ENCODE measurements at regions not wholly inside any gene's neighbourhood (a gene's known extent, or its start where the extent isn't known, plus 50 kb on each side); places are given as distances from the start of the nearest gene placed in this dataset.
A peak's percentile ranks its signal among the peaks of the same experiment; 100 is the strongest.

DNA sequence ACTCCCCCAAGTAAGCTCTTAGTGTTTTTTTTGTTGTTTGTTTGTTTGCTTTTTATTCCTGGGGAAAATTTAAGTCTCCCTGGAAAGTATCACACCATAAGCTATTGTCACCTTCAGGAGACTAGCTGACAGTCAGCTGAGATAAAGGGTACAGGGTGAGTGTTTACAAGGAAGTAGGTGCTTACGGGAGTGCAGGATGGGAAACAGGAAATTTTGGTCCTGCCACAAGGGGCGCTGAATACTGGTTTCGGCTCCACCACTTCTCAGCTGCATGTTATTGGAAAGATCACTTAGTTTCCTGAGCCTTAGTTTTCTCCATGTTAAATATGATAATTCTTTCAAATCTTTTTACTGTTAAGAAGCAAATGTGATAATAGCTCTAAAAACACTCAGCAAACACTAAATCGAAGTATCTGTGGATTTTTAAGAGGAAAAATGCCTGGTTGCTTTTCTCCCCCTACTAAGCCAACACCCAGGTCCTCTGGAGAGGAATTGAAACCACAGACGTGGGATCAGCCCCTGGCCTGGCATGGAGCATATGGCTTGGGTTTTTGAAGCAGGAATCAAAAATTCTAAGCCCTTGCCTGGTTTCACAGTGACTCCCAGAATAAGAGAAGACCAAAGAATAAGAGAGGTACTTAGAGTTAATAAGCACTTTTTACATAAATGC, 90.7 kb downstream of the SCN11A start:
- H3K27me3 ChIP-seq (ENCODE audit: control insufficient read depth in 2 of 2, insufficient read depth in 2 of 2, low read length in 2 of 2), result no peaks in the 10 kb centered on the region
- TF ChIP-seq, protein P1, sequence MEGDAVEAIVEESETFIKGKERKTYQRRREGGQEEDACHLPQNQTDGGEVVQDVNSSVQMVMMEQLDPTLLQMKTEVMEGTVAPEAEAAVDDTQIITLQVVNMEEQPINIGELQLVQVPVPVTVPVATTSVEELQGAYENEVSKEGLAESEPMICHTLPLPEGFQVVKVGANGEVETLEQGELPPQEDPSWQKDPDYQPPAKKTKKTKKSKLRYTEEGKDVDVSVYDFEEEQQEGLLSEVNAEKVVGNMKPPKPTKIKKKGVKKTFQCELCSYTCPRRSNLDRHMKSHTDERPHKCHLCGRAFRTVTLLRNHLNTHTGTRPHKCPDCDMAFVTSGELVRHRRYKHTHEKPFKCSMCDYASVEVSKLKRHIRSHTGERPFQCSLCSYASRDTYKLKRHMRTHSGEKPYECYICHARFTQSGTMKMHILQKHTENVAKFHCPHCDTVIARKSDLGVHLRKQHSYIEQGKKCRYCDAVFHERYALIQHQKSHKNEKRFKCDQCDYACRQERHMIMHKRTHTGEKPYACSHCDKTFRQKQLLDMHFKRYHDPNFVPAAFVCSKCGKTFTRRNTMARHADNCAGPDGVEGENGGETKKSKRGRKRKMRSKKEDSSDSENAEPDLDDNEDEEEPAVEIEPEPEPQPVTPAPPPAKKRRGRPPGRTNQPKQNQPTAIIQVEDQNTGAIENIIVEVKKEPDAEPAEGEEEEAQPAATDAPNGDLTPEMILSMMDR (IDR thresholded peaks at IDR 0.05), result peak; percentile 71
- Mint-ChIP-seq H3K4me1 (peaks cover 6% of the 10 kb centered on the region), H3K27me3 (ENCODE audit: low read depth in 3 of 3) (peaks cover 0 to 2% (median 0%) of the 10 kb centered on the region in 3 donors), H3K36me3 (no peaks in the 10 kb centered on the region), H3K9me3 (no peaks in the 10 kb centered on the region), H3K4me3 (peak overlapping the region; percentile 27 to 36), H3K27ac (no peak overlapping the region)
- no peak overlapping the region for H3K27ac ChIP-seq (ENCODE audit: low read depth in 1 of 2, low read length in 2 of 2)
- no peaks in the 10 kb centered on the region for H3K79me2 ChIP-seq (ENCODE audit: insufficient read depth, low read length)
- intact Hi-C loops (cut with micrococcal nuclease), result no loop called here
- H3K36me3 ChIP-seq (replicated peaks in 1 of 2; ENCODE audit: control insufficient read depth in 1 of 2, insufficient read depth in 2 of 2, low read length in 2 of 2), result no peaks in the 10 kb centered on the region
- H4K20me1 ChIP-seq (ENCODE audit: insufficient read depth, low read length), result no peaks in the 10 kb centered on the region
- WGBS (ENCODE audit: insufficient coverage), result no CpG with 5 or more reads among the region's 5 CpGs
- H3K9ac ChIP-seq (ENCODE audit: insufficient read depth, low read length, poor library complexity, severe bottlenecking), result no peak overlapping the region
- DNase-seq, result peak in 2 of 3 donors; percentile 23 to 28
- no peaks in the 10 kb centered on the region for H3K4me1 ChIP-seq (ENCODE audit: control insufficient read depth in 1 of 2, insufficient read depth in 2 of 2, low read length in 2 of 2)
- H3K4me3 ChIP-seq (replicated peaks in 1 of 3; ENCODE audit: low read depth in 2 of 3, low read length in 3 of 3), result no peak overlapping the region
- H2AFZ ChIP-seq (ENCODE audit: insufficient read depth, low read depth, low read length, poor library complexity, severe bottlenecking), result peak overlapping the region; percentile 30
- peak overlapping the region; percentile 35 for H3K4me2 ChIP-seq (replicated peaks; ENCODE audit: extremely low read depth, low read length, poor library complexity, severe bottlenecking)
- H3K9me3 ChIP-seq (replicated peaks in 1 of 2; ENCODE audit: control insufficient read depth in 1 of 2, insufficient read depth in 1 of 2, low read length in 2 of 2), result no peaks in the 10 kb centered on the region

DNA sequence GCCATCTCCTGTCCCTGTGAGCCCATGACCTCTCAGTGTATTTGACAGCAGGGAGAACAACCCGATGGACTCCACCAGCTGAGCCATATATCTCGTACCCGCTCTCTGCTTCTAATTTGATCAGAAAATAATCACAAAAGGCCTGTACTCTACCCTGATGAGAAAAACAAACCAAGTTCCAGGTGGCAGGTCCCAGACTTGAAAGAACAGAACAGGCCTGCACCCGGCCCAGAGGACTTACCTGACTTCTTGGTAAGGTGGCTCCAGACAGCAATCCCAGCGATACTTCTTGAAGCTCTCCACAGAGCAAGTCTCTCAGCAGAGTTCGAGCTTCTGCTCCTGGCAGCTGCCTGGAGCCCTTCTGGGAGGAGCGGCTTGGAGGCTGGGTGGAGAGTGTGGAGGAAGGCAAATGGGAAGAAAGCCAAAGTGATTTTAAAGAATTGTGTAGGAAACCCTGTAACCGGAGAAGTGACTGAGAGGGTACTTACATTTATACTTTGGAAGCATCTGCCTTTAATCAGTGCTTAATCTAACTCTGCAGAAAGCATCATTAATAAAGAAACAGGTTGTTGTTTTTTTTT, 91.6 kb downstream of the SCN11A start:
- Histone ChIP-seq H3K9me3 (replicated peaks in 1 of 2; ENCODE audit: control insufficient read depth in 1 of 2, insufficient read depth in 1 of 2, low read length in 2 of 2) (no peaks in the 10 kb centered on the region), H3K36me3 (replicated peaks in 1 of 2; ENCODE audit: control insufficient read depth in 1 of 2, insufficient read depth in 2 of 2, low read length in 2 of 2) (no peaks in the 10 kb centered on the region), H3K27me3 (ENCODE audit: control insufficient read depth in 2 of 2, insufficient read depth in 2 of 2, low read length in 2 of 2) (no peaks in the 10 kb centered on the region), H3K79me2 (ENCODE audit: insufficient read depth, low read length) (no peaks in the 10 kb centered on the region), H4K20me1 (ENCODE audit: insufficient read depth, low read length) (no peaks in the 10 kb centered on the region), H3K4me1 (ENCODE audit: control insufficient read depth in 1 of 2, insufficient read depth in 2 of 2, low read length in 2 of 2) (no peaks in the 10 kb centered on the region), H3K27ac (ENCODE audit: low read depth in 1 of 2, low read length in 2 of 2) (no peak overlapping the region), H3K4me2 (replicated peaks; ENCODE audit: extremely low read depth, low read length, poor library complexity, severe bottlenecking) (no peak overlapping the region), H3K9ac (ENCODE audit: insufficient read depth, low read length, poor library complexity, severe bottlenecking) (no peak overlapping the region), H3K4me3 (replicated peaks in 1 of 3; ENCODE audit: low read depth in 2 of 3, low read length in 3 of 3) (no peak overlapping the region), H2AFZ (ENCODE audit: insufficient read depth, low read depth, low read length, poor library complexity, severe bottlenecking) (peak overlapping the region; percentile 30)
- 95% methylated on average over 7 of the region's 8 CpGs for WGBS (ENCODE audit: insufficient coverage)
- TF ChIP-seq, protein P1 (IDR thresholded peaks at IDR 0.05), result no peak
- Mint-ChIP-seq H3K27me3 (ENCODE audit: low read depth in 3 of 3) (peaks cover 0 to 4% (median 0%) of the 10 kb centered on the region in 3 donors), H3K27ac (no peak overlapping the region), H3K36me3 (no peaks in the 10 kb centered on the region), H3K9me3 (no peaks in the 10 kb centered on the region), H3K4me1 (peaks cover 6% of the 10 kb centered on the region), H3K4me3 (no peak overlapping the region)
- intact Hi-C loops (cut with micrococcal nuclease), result no loop called here
- no peak for DNase-seq

All from CD14-positive monocyte (primary cell).